ENCODE measurements at regions not wholly inside any gene's neighbourhood (a gene's known extent, or its start where the extent isn't known, plus 50 kb on each side); places are given as distances from the start of the nearest gene placed in this dataset.

DNA sequence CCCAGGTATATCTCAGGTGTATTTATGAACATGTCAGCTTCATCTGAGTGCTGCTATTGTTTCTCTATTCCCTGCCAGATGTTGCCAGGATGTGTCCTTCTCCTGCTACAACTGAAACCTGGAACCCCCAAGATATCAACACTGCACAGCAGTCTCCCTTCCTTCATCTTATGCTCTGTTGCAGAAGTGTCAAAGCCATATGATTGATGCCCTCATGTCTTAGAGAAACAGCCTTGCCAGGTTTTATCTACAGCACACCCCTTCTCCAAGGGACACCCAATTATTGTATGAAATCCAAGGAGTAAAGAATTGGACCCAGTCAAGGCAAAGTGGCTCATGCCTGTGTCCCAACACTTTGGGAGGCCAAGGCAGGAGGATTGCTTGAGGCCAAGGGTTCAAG is 60.5 kb upstream of the GHITM start:
- TF ChIP-seq, protein P1, sequence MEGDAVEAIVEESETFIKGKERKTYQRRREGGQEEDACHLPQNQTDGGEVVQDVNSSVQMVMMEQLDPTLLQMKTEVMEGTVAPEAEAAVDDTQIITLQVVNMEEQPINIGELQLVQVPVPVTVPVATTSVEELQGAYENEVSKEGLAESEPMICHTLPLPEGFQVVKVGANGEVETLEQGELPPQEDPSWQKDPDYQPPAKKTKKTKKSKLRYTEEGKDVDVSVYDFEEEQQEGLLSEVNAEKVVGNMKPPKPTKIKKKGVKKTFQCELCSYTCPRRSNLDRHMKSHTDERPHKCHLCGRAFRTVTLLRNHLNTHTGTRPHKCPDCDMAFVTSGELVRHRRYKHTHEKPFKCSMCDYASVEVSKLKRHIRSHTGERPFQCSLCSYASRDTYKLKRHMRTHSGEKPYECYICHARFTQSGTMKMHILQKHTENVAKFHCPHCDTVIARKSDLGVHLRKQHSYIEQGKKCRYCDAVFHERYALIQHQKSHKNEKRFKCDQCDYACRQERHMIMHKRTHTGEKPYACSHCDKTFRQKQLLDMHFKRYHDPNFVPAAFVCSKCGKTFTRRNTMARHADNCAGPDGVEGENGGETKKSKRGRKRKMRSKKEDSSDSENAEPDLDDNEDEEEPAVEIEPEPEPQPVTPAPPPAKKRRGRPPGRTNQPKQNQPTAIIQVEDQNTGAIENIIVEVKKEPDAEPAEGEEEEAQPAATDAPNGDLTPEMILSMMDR (IDR thresholded peaks at IDR 0.05; ENCODE audit: low read depth, low read length) = no peak
- no peak for TF ChIP-seq EZH2phosphoT487 (IDR thresholded peaks at IDR 0.05; ENCODE audit: low read depth)
